Progenitor cell of endocrine pancreas (in vitro differentiated cells): ENCODE measurements at regions not wholly inside any gene's neighbourhood (a gene's known extent, or its start where the extent isn't known, plus 50 kb on each side); places are given as distances from the start of the nearest gene placed in this dataset.
"Not testable (repeated sequence)": the region's sequence is repeated elsewhere in the genome, so short reads cannot be mapped to it uniquely, and the experiment has no call there.

Source experiments
- DNase-seq: peaks from one replicate; pipeline ENCODE4 v3.0.0; 2021; ENCODE audit warnings: low spot score; ENCODE audit not compliant: unreplicated experiment
- H3K27ac Mint-ChIP-seq: 2 replicates; pipeline ENCODE4 v1.8.0; 2021; ENCODE audit warnings: mild to moderate bottlenecking, moderate library complexity, mixed read lengths
- H3K27me3 Mint-ChIP-seq: 2 replicates; pipeline ENCODE4 v1.8.0; 2021; ENCODE audit warnings: mixed read lengths
- H3K36me3 Mint-ChIP-seq: 2 replicates; pipeline ENCODE4 v1.8.0; 2022; ENCODE audit warnings: mixed read lengths; ENCODE audit not compliant: insufficient read depth
- H3K4me1 Mint-ChIP-seq: 2 replicates; pipeline ENCODE4 v1.8.0; 2021; ENCODE audit warnings: low read depth, mixed read lengths
- H3K4me3 Mint-ChIP-seq: 2 replicates; pipeline ENCODE4 v1.8.0; 2021; ENCODE audit warnings: low read depth, mild to moderate bottlenecking, moderate library complexity, mixed read lengths
- H3K9me3 Mint-ChIP-seq: 2 replicates; pipeline ENCODE4 v1.8.0; 2021; ENCODE audit warnings: low read depth, mixed read lengths
- CTCF ChIP-seq: fragments of 200-600 bp; sonication (generic); IDR thresholded peaks from one replicate; pipeline ENCODE4 v1.5.0; 2021; ENCODE audit warnings: antibody characterized with exemption, mild to moderate bottlenecking; ENCODE audit not compliant: unreplicated experiment

GRCh38 chr6:141048451-141048850, 1084.3 kb upstream of the GJE1 start:
- Mint-ChIP-seq H3K4me1 (no peaks in the 10 kb centered on the region), H3K9me3 (peaks cover 10% of the 10 kb centered on the region), H3K27ac (no peak overlapping the region), H3K27me3 (no peaks in the 10 kb centered on the region), H3K36me3 (no peaks in the 10 kb centered on the region), H3K4me3 (no peak overlapping the region)
- TF ChIP-seq CTCF = no peak
- DNase-seq = no peak

DNA sequence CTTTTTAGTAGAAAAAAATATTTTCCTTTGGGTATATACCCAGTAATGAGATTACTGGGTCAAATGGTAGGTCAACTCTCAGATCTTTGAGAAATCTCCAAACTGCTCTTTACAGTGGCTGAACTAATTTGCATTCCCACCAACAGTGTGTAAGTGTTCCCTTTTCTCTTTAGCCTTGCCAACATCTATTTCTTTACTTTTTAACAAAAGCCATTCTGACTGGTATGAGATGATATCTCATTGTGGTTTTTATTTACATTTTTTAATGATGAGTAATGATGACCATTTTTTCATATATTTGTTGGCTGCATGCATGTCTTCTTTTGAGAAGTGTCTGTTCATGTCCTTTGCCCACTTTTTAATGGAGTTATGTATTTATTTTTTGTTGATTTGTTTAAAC, 1086.2 kb upstream of the GJE1 start:
- not testable (repeated sequence) for H3K4me3 Mint-ChIP-seq, H3K4me1 Mint-ChIP-seq, H3K27ac Mint-ChIP-seq, H3K27me3 Mint-ChIP-seq, DNase-seq, H3K36me3 Mint-ChIP-seq
- peaks cover 13% of the 10 kb centered on the region for H3K9me3 Mint-ChIP-seq

GRCh38 chr6:141041596-141042087, 1091.1 kb upstream of the GJE1 start:
- Mint-ChIP-seq H3K9me3 (peaks cover 16% of the 10 kb centered on the region), H3K27me3 (no peaks in the 10 kb centered on the region), H3K36me3 (peaks cover 2% of the 10 kb centered on the region), H3K27ac (no peak overlapping the region), H3K4me1 (peaks cover 4% of the 10 kb centered on the region), H3K4me3 (no peak overlapping the region)
- no peak for TF ChIP-seq CTCF
- DNase-seq = no peak

DNA sequence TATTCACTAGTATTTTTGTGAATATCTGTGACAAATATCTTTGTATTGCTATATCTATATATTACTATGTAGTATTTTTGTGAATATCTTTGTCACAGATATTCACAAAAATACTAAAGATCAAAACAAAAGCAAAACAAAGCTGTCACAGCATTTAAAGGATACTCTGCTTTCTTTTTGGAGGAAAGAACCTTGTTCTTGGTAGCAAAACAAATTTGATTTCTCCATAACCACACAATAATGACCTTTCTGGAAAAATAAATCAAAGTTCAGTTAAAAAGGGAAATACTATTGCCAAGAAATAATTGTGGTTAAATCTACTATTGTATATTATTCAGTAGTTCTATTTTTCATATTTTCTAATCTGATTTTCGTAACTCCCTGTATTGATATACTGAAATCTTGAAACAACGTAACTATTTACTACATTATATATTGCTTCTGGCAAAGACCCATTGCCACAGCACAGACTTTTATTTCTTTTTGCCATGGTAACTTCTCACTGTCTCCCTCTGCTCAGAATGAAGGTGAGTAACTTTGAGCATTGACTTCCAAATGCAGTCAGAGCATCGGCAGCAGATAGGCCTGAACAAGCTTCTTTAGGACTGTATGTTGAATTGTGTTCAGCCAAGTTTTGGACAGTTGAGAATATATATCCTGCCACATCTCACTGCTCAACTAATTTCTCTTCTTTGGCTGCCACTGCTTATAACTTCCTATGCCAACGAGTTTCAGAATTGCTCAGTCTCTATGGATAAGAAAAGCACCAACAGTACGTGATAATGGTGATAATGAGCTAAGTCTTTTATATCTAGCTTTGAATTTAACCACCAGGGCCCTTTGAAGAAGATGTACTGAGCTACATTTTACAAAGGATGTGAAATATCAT, 1097.2 kb upstream of the GJE1 start:
- peaks cover 4% of the 10 kb centered on the region for H3K4me1 Mint-ChIP-seq
- H3K36me3 Mint-ChIP-seq = no peaks in the 10 kb centered on the region
- H3K27ac Mint-ChIP-seq = no peak overlapping the region
- no peak for DNase-seq
- no peaks in the 10 kb centered on the region for H3K27me3 Mint-ChIP-seq
- peaks cover 3% of the 10 kb centered on the region for H3K9me3 Mint-ChIP-seq
- H3K4me3 Mint-ChIP-seq = no peak overlapping the region
- no peak for TF ChIP-seq CTCF

GRCh38 chr6:141033101-141033500, 1099.6 kb upstream of the GJE1 start:
- H3K4me1 Mint-ChIP-seq = peaks cover 4% of the 10 kb centered on the region
- no peak overlapping the region for H3K27ac Mint-ChIP-seq
- DNase-seq = no peak
- no peaks in the 10 kb centered on the region for H3K27me3 Mint-ChIP-seq
- no peak for TF ChIP-seq CTCF
- H3K4me3 Mint-ChIP-seq = no peak overlapping the region
- H3K36me3 Mint-ChIP-seq = no peaks in the 10 kb centered on the region
- H3K9me3 Mint-ChIP-seq = no peaks in the 10 kb centered on the region

DNA sequence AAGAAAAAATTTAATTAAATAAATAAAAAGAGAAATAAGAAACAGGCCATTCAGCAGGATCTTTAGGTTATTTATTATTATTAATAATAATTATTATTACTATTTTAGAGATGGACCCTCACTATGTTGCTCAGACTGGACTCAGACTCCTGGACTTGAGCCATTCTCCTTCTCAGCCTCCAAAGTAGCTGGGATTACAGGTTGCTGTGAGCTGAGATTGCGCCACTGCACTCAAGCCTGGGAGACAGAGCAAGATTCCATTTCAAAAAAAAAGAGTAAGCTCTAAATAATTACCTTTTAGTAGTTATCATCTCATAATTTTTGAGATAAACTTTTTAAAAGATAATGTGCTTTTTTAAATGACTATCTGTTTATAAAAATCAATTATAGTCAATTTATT, 1102.8 kb upstream of the GJE1 start:
- no peak overlapping the region for H3K27ac Mint-ChIP-seq
- H3K4me3 Mint-ChIP-seq = no peak overlapping the region
- no peak for DNase-seq
- no peak for TF ChIP-seq CTCF
- H3K27me3 Mint-ChIP-seq = no peaks in the 10 kb centered on the region
- peaks cover 3% of the 10 kb centered on the region for H3K4me1 Mint-ChIP-seq
- H3K36me3 Mint-ChIP-seq = no peaks in the 10 kb centered on the region
- no peaks in the 10 kb centered on the region for H3K9me3 Mint-ChIP-seq
